Amniotic stem cell (primary cell): ENCODE measurements at regions not wholly inside any gene's neighbourhood (a gene's known extent, or its start where the extent isn't known, plus 50 kb on each side); places are given as distances from the start of the nearest gene placed in this dataset.
A peak's percentile ranks its signal among the peaks of the same experiment; 100 is the strongest.

ENCODE experiments used
- DNase-seq: peaks from one replicate; lab custom pipeline; 2025; lab: John Stamatoyannopoulos, UW

GRCh38 chr1:62370594-62370993 lies 51.4 kb upstream of the KANK4 start:
- DNase-seq, result no peak

- no peak for DNase-seq
Observed at GRCh38 chr1:62371375-62371774, 52.1 kb upstream of the KANK4 start.

GRCh38 chr1:62373221-62373620 lies 54.0 kb upstream of the KANK4 start:
- no peak for DNase-seq

- no peak for DNase-seq
Observed at GRCh38 chr1:62377043-62377562, 57.9 kb upstream of the KANK4 start.

- DNase-seq, result no peak
Observed at GRCh38 chr1:62380181-62380580, 56.7 kb upstream of the USP1 start.

GRCh38 chr1:62381831-62382657 lies 54.8 kb upstream of the USP1 start:
- DNase-seq, result no peak

GRCh38 chr1:62382658-62382955 lies 54.2 kb upstream of the USP1 start:
- no peak for DNase-seq

GRCh38 chr1:62384276-62385005 lies 52.4 kb upstream of the USP1 start:
- DNase-seq, result peak; percentile 76

- no peak for DNase-seq
Observed at GRCh38 chr1:62385923-62386322, 50.9 kb upstream of the USP1 start.

GRCh38 chr1:62386351-62387121 lies 50.3 kb upstream of the USP1 start:
- DNase-seq, result no peak
